CD4-positive, alpha-beta T cell treated with Interleukin-4 for 1 hour (primary cell): ENCODE measurements at regions not wholly inside any gene's neighbourhood (a gene's known extent, or its start where the extent isn't known, plus 50 kb on each side); places are given as distances from the start of the nearest gene placed in this dataset.

Experiments used
- DNase-seq, 2 donors: peaks; one replicate each; pipeline ENCODE4 v3.0.0-alpha.2; 2020 to 2022

GRCh38 chr13:111926501-111927180 lies 140.3 kb upstream of the SOX1 start:
- peak in 1 of 2 donors; percentile 1 for DNase-seq

GRCh38 chr13:111927181-111927540 lies 139.8 kb upstream of the SOX1 start:
- DNase-seq: peak in 1 of 2 donors; percentile 2

- DNase-seq: peak in 1 of 2 donors; percentile 7
Measured at GRCh38 chr13:111929036-111929616, 137.8 kb upstream of the SOX1 start.

GRCh38 chr13:111936267-111936925 lies 130.6 kb upstream of the SOX1 start:
- DNase-seq: peak in 1 of 2 donors; percentile 3

- peak in 1 of 2 donors; percentile 9 for DNase-seq
Measured at GRCh38 chr13:111937777-111938311, 129.1 kb upstream of the SOX1 start.

GRCh38 chr13:111938741-111939665 lies 127.9 kb upstream of the SOX1 start:
- peak in 1 of 2 donors; percentile 1 for DNase-seq

- peak in 1 of 2 donors; percentile 1 for DNase-seq
Measured at GRCh38 chr13:111939666-111940278, 127.2 kb upstream of the SOX1 start.

GRCh38 chr13:111940892-111941291 lies 126.1 kb upstream of the SOX1 start:
- no peak for DNase-seq

GRCh38 chr13:111941845-111942447 lies 125.0 kb upstream of the SOX1 start:
- DNase-seq: no peak

GRCh38 chr13:111943229-111943795 lies 123.6 kb upstream of the SOX1 start:
- DNase-seq: peak in 1 of 2 donors; percentile 9

- peak in 1 of 2 donors; percentile 6 for DNase-seq
Measured at GRCh38 chr13:111944171-111944583, 122.8 kb upstream of the SOX1 start.

- DNase-seq: no peak
Measured at GRCh38 chr13:111945086-111945485, 121.9 kb upstream of the SOX1 start.

- DNase-seq: no peak
Measured at GRCh38 chr13:111946214-111946613, 120.7 kb upstream of the SOX1 start.

GRCh38 chr13:111947026-111947810 lies 119.7 kb upstream of the SOX1 start:
- no peak for DNase-seq

- DNase-seq: no peak
Measured at GRCh38 chr13:111947876-111948275, 119.1 kb upstream of the SOX1 start.

GRCh38 chr13:111948281-111948680 lies 118.7 kb upstream of the SOX1 start:
- DNase-seq: no peak

- DNase-seq: no peak
Measured at GRCh38 chr13:111948811-111949210, 118.1 kb upstream of the SOX1 start.

- no peak for DNase-seq
Measured at GRCh38 chr13:111949311-111949710, 117.6 kb upstream of the SOX1 start.

- DNase-seq: no peak
Measured at GRCh38 chr13:111950697-111951096, 116.3 kb upstream of the SOX1 start.

- no peak for DNase-seq
Measured at GRCh38 chr13:111952032-111952431, 114.9 kb upstream of the SOX1 start.

GRCh38 chr13:111952814-111953213 lies 114.1 kb upstream of the SOX1 start:
- DNase-seq: no peak
